SK-N-SH treated with all-trans-retinoic acid at 6 μM for 48 hours (cell line): ENCODE measurements at regions not wholly inside any gene's neighbourhood (a gene's known extent, or its start where the extent isn't known, plus 50 kb on each side); places are given as distances from the start of the nearest gene placed in this dataset.

Experiments
- ARNTL ChIP-seq: fragments of 450-650 bp; formaldehyde crosslinking; IDR thresholded peaks from 2 replicates; pipeline ENCODE4 v1.5.0; 2020; ENCODE audit warnings: low read depth, mild to moderate bottlenecking, moderate library complexity, borderline replicate concordance
- CSDC2 ChIP-seq: fragments of 250-450 bp; sonication (Bioruptor Pico); IDR thresholded peaks from 2 replicates; pipeline ENCODE4 v1.5.0; 2020; ENCODE audit warnings: mild to moderate bottlenecking, moderate library complexity
- GLIS3 ChIP-seq: fragments of 250-450 bp; sonication (Bioruptor Pico); IDR thresholded peaks from 2 replicates; pipeline ENCODE4 v1.5.0; 2020; ENCODE audit warnings: mild to moderate bottlenecking, moderate library complexity
- OSR1 ChIP-seq: fragments of 250-450 bp; sonication (Bioruptor Pico); IDR thresholded peaks from 2 replicates; pipeline ENCODE4 v1.8.0; 2022; ENCODE audit warnings: moderate library complexity, mild to moderate bottlenecking, inconsistent platforms
- RARB ChIP-seq: fragments of 250-450 bp; sonication (Bioruptor Pico); IDR thresholded peaks from 2 replicates; pipeline ENCODE4 v1.8.0; 2021; ENCODE audit warnings: mild to moderate bottlenecking, moderate library complexity
- SNAI2 ChIP-seq: fragments of 250-450 bp; sonication (Bioruptor Pico); IDR thresholded peaks from 2 replicates; pipeline ENCODE4 v1.5.0; 2020; ENCODE audit warnings: mild to moderate bottlenecking, moderate library complexity
- ZFP3 ChIP-seq: fragments of 250-450 bp; sonication (Bioruptor Pico); IDR thresholded peaks from 2 replicates; pipeline ENCODE4 v1.5.0; 2020; ENCODE audit warnings: mild to moderate bottlenecking, moderate library complexity
- ZFP30 ChIP-seq: fragments of 450-650 bp; formaldehyde crosslinking; IDR thresholded peaks from 2 replicates; pipeline ENCODE4 v1.5.0; 2022; ENCODE audit warnings: mild to moderate bottlenecking, moderate library complexity
- ZNF70 ChIP-seq: fragments of 450-650 bp; formaldehyde crosslinking; IDR thresholded peaks from 2 replicates; pipeline ENCODE4 v1.5.0; 2020; ENCODE audit warnings: mild to moderate bottlenecking, moderate library complexity
- TF ChIP-seq, protein P1 (sequence below): fragments of 250-450 bp; sonication (Bioruptor Pico); IDR thresholded peaks from 2 replicates; pipeline ENCODE4 v1.5.1; 2020; ENCODE audit warnings: low read depth, mild to moderate bottlenecking, moderate library complexity
- TF ChIP-seq, protein P2 (sequence below): fragments of 250-450 bp; sonication (Bioruptor Pico); IDR thresholded peaks from 2 replicates; pipeline ENCODE4 v1.8.0; 2020; ENCODE audit warnings: mild to moderate bottlenecking, moderate library complexity, borderline replicate concordance
- TF ChIP-seq, protein P3 (sequence below): fragments of 250-450 bp; sonication (Bioruptor Pico); IDR thresholded peaks from 2 replicates; pipeline ENCODE4 v1.5.1; 2021; ENCODE audit warnings: mild to moderate bottlenecking, moderate library complexity
- TF ChIP-seq, protein P4 (sequence below): fragments of 250-450 bp; sonication (Bioruptor Pico); IDR thresholded peaks from 2 replicates; pipeline ENCODE4 v1.8.0; 2021; ENCODE audit warnings: low read depth, mild to moderate bottlenecking, moderate library complexity, borderline replicate concordance

DNA sequence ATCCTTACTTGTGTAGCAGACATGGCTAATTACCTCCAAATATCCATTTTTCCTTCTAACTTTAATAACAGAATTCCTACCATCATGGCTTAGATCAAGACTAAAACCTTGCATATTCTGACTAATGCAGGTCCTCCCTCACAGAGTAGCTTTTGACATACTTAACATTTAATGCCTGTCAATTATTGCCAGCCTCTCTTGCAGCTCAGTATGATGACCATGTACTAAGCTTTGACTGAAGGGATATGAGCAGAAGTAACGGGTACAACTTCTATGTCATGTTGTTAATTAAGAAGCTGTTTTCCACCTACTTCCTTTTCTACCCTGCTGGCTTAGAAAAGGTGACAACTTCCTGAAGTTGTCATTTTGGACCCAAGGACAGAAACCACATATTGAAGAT is 533.4 kb downstream of the PSAT1 start:
- TF ChIP-seq ARNTL (no peak), ZNF70 (CRISPR knock-in tag) (no peak), OSR1 (CRISPR knock-in tag) (no peak), GLIS3 (CRISPR knock-in tag) (no peak), RARB (CRISPR knock-in tag) (no peak), ZFP30 (CRISPR knock-in tag) (no peak), SNAI2 (no peak), ZFP3 (no peak), CSDC2 (no peak)
- TF ChIP-seq, protein P1, sequence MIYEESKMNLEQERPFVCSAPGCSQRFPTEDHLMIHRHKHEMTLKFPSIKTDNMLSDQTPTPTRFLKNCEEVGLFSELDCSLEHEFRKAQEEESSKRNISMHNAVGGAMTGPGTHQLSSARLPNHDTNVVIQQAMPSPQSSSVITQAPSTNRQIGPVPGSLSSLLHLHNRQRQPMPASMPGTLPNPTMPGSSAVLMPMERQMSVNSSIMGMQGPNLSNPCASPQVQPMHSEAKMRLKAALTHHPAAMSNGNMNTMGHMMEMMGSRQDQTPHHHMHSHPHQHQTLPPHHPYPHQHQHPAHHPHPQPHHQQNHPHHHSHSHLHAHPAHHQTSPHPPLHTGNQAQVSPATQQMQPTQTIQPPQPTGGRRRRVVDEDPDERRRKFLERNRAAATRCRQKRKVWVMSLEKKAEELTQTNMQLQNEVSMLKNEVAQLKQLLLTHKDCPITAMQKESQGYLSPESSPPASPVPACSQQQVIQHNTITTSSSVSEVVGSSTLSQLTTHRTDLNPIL (CRISPR knock-in tag) = no peak
- TF ChIP-seq, protein P2, sequence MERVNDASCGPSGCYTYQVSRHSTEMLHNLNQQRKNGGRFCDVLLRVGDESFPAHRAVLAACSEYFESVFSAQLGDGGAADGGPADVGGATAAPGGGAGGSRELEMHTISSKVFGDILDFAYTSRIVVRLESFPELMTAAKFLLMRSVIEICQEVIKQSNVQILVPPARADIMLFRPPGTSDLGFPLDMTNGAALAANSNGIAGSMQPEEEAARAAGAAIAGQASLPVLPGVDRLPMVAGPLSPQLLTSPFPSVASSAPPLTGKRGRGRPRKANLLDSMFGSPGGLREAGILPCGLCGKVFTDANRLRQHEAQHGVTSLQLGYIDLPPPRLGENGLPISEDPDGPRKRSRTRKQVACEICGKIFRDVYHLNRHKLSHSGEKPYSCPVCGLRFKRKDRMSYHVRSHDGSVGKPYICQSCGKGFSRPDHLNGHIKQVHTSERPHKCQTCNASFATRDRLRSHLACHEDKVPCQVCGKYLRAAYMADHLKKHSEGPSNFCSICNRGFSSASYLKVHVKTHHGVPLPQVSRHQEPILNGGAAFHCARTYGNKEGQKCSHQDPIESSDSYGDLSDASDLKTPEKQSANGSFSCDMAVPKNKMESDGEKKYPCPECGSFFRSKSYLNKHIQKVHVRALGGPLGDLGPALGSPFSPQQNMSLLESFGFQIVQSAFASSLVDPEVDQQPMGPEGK = no peak
- TF ChIP-seq, protein P3, sequence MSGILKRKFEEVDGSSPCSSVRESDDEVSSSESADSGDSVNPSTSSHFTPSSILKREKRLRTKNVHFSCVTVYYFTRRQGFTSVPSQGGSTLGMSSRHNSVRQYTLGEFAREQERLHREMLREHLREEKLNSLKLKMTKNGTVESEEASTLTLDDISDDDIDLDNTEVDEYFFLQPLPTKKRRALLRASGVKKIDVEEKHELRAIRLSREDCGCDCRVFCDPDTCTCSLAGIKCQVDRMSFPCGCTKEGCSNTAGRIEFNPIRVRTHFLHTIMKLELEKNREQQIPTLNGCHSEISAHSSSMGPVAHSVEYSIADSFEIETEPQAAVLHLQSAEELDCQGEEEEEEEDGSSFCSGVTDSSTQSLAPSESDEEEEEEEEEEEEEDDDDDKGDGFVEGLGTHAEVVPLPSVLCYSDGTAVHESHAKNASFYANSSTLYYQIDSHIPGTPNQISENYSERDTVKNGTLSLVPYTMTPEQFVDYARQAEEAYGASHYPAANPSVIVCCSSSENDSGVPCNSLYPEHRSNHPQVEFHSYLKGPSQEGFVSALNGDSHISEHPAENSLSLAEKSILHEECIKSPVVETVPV (CRISPR knock-in tag) = no peak
- TF ChIP-seq, protein P4, sequence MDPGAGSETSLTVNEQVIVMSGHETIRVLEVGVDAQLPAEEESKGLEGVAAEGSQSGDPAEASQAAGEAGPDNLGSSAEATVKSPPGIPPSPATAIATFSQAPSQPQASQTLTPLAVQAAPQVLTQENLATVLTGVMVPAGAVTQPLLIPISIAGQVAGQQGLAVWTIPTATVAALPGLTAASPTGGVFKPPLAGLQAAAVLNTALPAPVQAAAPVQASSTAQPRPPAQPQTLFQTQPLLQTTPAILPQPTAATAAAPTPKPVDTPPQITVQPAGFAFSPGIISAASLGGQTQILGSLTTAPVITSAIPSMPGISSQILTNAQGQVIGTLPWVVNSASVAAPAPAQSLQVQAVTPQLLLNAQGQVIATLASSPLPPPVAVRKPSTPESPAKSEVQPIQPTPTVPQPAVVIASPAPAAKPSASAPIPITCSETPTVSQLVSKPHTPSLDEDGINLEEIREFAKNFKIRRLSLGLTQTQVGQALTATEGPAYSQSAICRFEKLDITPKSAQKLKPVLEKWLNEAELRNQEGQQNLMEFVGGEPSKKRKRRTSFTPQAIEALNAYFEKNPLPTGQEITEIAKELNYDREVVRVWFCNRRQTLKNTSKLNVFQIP (CRISPR knock-in tag) = no peak
